ENCODE measurements at regions not wholly inside any gene's neighbourhood (a gene's known extent, or its start where the extent isn't known, plus 50 kb on each side); places are given as distances from the start of the nearest gene placed in this dataset.
A peak's percentile ranks its signal among the peaks of the same experiment; 100 is the strongest.

GRCh38 chr5:92181656-92182055, 798.5 kb upstream of the ARRDC3 start:
- no peak for DNase-seq (ENCODE audit: low read depth)

GRCh38 chr5:92180391-92180790, 797.3 kb upstream of the ARRDC3 start:
- no peak overlapping the region for H3K4me3 ChIP-seq (ENCODE audit: low read depth, low read length)
- no peak for DNase-seq (ENCODE audit: low read depth)
- TF ChIP-seq CTCF (conservative IDR thresholded peaks at IDR 0.05; ENCODE audit: low read depth, low read length) = no peak

More at GRCh38 chr5:92181656-92182055, 798.5 kb upstream of the ARRDC3 start:
- no peak for TF ChIP-seq CTCF (conservative IDR thresholded peaks at IDR 0.05; ENCODE audit: low read depth, low read length)
- no peak overlapping the region for H3K4me3 ChIP-seq (ENCODE audit: low read depth, low read length)

- no peak for TF ChIP-seq CTCF (conservative IDR thresholded peaks at IDR 0.05; ENCODE audit: low read depth, low read length)
- no peak overlapping the region for H3K4me3 ChIP-seq (ENCODE audit: low read depth, low read length)
- DNase-seq (ENCODE audit: low read depth) = no peak
These were observed 796.5 kb upstream of the ARRDC3 start for GRCh38 chr5:92179651-92180050.

- no peak overlapping the region for H3K4me3 ChIP-seq (ENCODE audit: low read depth, low read length)
- no peak for DNase-seq (ENCODE audit: low read depth)
- no peak for TF ChIP-seq CTCF (conservative IDR thresholded peaks at IDR 0.05; ENCODE audit: low read depth, low read length)
These were observed 794.9 kb upstream of the ARRDC3 start for GRCh38 chr5:92177926-92178487.

GRCh38 chr5:92163906-92164305, 780.8 kb upstream of the ARRDC3 start:
- no peak for TF ChIP-seq CTCF (conservative IDR thresholded peaks at IDR 0.05; ENCODE audit: low read depth, low read length)
- DNase-seq (ENCODE audit: low read depth) = peak; percentile 3
- no peak overlapping the region for H3K4me3 ChIP-seq (ENCODE audit: low read depth, low read length)

GRCh38 chr5:92147798-92148197, 764.7 kb upstream of the ARRDC3 start:
- H3K4me3 ChIP-seq (ENCODE audit: low read depth, low read length) = no peak overlapping the region
- DNase-seq (ENCODE audit: low read depth) = no peak
- no peak for TF ChIP-seq CTCF (conservative IDR thresholded peaks at IDR 0.05; ENCODE audit: low read depth, low read length)

GRCh38 chr5:92147266-92147665, 764.1 kb upstream of the ARRDC3 start:
- H3K4me3 ChIP-seq (ENCODE audit: low read depth, low read length) = no peak overlapping the region
- no peak for DNase-seq (ENCODE audit: low read depth)
- TF ChIP-seq CTCF (conservative IDR thresholded peaks at IDR 0.05; ENCODE audit: low read depth, low read length) = no peak

Data from epithelial cell of proximal tubule (primary cell).